ENCODE measurements at regions not wholly inside any gene's neighbourhood (a gene's known extent, or its start where the extent isn't known, plus 50 kb on each side); places are given as distances from the start of the nearest gene placed in this dataset.

DNA sequence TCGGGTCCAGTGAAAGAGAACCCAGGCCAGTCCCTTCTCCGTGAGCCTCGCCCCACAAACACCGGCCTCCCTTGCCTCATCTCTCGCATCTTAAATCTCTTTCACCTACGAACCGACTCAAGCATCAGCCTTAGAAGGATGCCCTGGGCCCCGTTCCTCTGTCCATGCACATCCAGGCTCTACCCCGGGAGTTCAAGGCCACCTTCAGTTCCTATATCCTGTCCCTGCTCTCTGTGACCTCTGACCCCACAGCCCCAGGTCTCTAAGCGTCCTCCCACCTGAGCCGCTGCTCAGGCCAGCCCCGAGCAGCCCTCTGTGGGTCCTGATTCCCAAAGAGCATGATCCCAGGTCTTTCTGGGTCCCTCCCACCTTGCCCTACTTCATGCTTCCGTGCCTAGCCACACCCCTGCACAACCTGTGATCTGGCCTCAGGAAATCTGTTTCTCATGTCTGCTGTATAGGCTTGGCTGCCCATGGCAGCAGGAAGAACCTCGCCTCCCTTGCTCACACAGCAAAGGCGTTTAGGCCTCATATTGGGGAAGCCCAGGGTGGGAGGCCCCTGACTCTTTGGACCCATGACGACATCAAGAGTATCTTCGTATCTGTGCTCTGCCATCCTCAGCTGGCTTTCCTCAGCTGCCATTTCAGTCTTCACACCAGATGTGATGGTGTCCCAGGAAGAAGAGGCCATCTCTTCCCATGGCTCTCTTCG, 77.5 kb upstream of the SEPTIN5 start:
- H3K4me3 ChIP-seq (ENCODE audit: low read depth, low read length) = no peak overlapping the region
- DNase-seq (ENCODE audit: low read depth) = no peak

DNA sequence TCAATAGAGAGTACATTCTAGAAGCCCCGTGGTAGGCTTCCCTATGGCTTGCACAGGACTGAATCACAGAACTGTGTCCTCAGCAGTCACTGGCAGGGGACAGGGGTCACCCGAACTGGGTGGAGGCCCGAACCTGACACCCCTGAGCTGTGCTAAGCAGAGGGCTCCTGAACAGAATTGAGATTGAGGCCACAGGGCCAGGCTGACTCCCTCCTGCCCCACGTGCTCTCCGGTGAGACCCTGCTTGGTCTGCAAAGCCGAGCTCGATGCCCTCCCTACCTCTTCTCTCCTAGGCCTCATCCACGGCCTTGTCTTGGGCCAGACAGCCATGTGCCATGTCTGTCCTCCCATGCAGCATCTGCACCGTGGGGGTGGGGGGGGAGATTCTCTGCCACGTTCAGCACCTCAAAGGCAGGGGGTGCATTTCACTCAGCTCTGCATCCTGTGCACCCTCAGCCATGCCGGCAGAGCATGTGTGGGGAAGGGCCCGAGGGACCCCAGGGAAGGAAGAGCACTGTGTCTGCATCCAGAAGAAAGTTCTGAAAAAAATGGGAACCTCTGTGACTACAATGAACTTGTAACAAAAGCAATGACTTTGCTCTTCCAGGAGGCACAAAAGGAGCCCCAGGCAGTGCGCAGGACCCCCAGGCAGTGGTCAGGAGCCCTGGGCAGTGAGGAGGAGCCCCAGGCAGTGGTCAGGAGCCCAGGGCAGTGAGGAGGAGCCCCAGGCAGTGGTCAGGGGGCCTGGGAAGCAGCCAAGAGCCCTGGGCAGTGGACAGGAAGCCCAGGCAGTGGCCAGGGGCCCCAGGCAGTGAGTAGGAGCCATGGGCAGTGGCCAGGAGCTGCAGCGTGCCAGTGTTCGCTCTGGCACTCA, 76.7 kb upstream of the SEPTIN5 start:
- no peak overlapping the region for H3K4me3 ChIP-seq (ENCODE audit: low read depth, low read length)
- no peak for DNase-seq (ENCODE audit: low read depth)

DNA sequence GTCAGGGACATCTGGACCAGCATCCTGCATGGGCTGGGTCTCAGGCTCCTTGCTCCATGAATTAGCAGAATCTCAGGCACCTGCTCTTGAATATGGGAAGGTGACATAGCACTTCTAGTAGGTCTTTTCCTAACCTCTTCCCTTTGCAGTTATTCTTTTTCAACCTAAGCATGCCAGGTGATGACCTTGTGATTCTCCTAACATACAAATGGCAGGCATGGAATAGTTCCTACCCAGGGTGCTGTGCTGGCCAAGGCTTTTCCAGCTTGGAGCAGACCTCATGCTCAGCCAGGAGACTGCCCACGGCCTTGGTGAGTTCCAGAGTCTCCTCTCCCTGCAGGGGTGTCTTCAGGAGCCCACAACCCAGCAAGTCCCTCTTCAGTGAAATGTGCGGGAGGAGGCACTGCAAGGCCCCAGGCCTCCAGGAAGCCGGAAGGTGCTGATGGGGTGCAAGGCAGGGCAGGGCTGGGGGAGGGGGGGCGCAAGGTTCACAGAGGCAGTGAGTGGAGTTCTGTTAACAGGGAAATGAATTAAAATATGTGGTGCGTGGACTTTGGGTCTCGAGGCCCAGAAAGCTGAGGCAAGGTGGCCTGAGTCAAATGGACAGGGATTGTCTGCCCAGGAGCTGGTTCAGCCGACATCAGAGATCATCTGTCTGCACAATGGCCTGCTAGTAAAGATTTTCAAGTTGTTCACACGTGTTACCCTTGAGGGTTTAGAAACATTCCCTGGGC, 75.9 kb upstream of the SEPTIN5 start:
- no peak for DNase-seq (ENCODE audit: low read depth)
- no peak overlapping the region for H3K4me3 ChIP-seq (ENCODE audit: low read depth, low read length)

DNA sequence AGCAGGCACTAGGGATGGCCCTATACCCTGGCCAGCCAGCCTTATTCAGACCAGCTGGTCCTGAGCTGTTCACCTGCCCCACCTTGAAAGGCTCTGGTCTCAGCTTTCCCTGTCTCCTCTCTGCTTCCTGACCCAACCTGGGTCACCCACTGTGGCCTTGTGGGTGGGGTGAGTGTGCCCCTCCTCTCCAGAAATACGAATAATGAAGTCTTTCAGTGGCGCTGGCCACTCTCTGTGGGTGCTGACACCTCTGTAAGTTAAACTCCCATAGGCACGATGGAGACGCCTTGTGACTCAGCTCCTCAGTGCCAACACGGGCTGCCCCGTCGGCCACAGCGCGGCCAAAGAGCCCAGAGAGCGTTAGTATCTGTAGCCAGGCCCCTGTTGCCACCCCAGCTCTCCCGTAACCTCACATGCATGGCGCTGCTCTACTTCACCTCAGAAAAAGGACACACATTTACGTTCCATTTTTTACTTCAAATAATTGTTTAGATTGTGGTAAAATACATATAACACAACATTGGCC, 74.6 kb upstream of the SEPTIN5 start:
- no peak for DNase-seq (ENCODE audit: low read depth)
- H3K4me3 ChIP-seq (ENCODE audit: low read depth, low read length) = no peak overlapping the region

DNA sequence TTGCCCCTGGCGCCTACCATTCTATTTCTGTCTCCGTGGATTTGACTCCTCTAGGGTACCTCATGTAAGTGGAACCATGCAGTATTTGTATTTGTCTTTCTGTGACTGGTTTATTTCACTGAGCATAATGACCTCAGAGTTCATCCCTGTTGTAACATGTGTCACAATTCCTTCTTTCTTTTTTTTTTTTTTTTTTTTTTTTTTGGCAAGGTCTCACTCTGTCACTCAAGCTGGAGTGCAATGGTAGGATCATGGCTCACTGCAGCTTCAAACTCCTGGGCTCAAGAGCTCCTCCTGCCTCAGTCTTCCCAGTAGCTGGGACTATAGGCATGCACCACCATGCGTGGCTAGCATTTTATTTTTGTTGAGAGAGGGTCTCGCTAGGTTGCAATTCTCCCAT, 74.0 kb upstream of the SEPTIN5 start:
- DNase-seq (ENCODE audit: low read depth) = no peak
- H3K4me3 ChIP-seq (ENCODE audit: low read depth, low read length) = no peak overlapping the region

DNA sequence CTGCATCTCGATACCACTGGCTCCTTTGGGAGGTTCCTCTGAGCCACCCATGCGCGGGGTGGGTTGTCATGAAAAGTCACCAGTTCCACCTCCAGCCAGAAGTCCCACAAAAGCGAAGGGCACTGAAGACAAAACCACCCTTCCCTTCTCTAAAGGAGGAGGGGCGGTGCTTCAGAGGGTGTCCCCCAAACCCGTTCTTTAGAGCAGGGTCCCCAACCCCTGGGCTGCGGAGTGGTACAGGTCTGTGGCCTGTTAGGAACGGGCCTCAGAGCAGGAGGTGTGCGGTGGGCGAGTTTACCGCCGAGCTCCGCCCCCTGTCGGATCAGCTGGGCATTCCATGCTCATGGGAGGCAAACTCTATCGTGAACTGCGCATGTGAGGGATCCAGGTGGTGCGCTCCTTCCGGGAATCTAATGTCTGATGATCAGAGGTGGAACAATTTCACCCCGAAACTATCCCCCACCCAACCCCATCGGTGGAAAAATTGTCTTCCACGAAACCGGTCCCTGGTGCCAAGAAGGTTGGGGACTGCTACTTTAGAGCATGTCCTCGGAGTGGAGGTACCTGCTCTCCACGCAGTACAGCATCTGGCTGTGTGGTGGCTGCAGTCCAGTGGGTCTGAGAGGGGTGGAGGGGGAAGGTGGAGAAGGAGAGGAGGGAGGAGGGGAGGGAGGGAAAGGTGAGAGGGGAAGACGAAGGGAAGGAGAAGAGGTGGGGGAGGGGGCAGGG, 72.9 kb upstream of the SEPTIN5 start:
- no peak for DNase-seq (ENCODE audit: low read depth)
- H3K4me3 ChIP-seq (ENCODE audit: low read depth, low read length) = no peak overlapping the region

DNA sequence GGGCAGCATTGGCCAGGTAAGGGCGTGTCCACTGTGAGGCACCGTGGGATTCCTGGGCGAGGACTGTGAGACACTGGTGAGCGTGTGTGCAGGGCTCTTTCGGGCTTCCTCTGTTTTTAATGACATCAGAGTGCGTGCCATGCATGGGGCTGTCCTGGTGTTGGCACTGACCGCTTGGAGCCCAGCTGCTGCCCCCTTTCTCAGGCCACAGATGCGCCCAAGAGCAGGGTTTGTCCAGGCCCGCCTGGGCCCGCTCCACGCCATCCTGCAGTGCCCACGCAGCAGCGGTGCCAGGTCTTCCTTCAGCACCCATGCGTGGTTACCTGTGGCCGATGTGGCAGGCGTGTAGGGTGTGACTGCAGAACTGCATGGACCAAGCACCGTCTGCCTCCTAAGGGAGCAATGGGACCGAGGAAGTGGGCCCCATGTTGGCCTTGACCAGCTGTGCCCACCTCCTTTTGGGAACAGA, 72.3 kb upstream of the SEPTIN5 start:
- DNase-seq (ENCODE audit: low read depth) = no peak
- no peak overlapping the region for H3K4me3 ChIP-seq (ENCODE audit: low read depth, low read length)

DNA sequence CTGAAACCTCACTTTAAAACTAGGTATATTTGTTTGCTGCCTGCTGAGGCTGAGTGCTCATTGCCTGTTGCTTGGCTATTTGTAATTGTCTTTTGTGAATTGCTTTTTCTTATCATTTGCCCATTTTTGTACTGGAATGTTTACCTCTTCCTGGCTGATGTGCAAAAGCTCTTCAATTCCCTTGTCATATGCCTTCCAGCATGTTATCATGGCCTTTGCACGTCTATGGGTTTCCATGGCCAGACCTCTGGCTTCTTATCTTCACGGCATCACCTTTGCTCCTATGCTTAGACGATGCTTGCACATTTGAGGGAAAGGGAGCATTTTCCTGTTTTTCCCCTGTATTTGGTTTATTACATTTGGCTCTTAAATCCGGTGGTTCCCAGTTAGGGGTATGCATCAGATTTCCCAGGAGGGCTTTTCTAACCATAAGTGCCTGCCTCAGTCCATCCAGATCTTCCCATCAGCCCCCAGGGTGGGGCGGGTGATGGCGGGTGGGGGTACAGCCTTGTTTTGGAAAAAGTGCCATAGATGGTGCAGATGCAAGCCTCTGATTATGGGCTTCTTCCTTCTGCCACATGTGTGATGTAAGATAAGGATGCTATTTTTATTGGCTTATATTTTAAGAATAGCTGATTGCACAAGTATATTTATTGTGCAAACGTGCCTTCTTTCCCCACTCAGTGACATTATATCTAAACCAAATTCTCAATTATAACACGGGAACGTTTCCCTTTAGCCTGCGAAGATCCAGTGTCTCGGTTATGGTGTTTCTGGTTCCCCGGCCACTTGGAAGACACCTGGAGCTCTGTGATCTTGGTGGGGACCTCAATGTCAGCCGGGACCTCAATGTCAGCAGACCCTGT, 70.6 kb upstream of the SEPTIN5 start:
- no peak overlapping the region for H3K4me3 ChIP-seq (ENCODE audit: low read depth, low read length)
- no peak for DNase-seq (ENCODE audit: low read depth)

DNA sequence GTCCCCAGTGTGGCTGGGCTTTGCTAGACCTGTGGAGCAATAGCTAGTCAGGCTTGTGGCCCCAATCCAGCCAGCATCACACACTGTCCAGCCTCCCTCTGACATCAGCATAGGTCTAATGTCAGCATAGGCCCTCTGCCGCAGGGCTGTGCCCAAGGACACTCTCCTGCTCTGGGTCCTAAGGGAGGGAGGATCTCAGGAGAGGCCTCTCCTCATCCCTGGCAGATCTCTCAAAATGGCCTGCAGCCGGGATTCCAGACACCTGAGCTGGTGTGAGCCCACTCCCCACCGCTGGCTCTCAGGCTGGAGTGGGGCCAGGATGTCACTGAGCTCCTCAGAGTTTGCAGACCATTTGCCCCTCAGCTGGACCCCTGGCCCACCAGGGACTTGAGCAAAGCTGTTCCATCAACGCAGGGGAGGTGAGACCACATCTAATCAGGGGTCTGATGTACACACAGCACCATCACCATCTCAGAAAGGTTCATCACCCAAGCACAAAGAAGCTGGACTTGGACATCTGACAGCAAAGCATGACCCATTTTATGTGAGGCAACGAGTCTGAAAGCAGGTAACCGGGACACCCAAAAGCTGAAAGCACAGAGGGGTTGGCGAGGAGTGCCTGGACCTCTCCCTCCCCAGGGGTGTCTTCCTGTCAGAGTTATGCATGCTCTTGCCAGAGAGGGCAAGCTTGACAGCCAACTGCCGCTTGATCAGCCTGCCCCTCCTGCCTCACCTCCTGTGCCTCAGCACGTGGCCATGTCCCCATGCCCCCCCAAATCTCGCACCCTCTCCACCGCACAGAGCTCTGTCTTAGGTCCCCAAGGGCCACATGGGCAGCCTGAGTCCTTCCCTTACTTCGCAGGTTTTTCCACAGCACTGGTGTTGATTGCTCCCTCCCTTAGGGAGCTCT, 69.7 kb upstream of the SEPTIN5 start:
- no peak for DNase-seq (ENCODE audit: low read depth)
- no peak overlapping the region for H3K4me3 ChIP-seq (ENCODE audit: low read depth, low read length)

DNA sequence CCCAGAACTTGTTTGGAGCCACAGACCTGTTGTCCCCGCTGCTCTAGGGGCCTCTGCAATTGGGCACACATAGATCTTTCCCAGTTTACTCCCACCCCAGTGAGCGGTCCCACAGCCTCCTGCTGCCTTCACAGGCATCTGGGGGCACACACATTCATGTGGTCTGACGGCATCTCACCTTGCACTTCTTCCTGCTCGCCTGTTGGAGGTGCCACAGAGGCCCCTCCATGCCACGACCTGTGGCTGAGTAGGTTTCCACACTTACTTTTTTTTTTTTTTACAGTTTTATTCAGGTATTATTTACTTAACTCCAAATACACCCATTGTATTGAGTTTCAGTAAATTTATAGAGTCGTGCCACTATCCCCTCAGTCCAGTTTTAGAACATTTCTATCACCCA, 68.9 kb upstream of the SEPTIN5 start:
- no peak for DNase-seq (ENCODE audit: low read depth)
- H3K4me3 ChIP-seq (ENCODE audit: low read depth, low read length) = no peak overlapping the region

DNA sequence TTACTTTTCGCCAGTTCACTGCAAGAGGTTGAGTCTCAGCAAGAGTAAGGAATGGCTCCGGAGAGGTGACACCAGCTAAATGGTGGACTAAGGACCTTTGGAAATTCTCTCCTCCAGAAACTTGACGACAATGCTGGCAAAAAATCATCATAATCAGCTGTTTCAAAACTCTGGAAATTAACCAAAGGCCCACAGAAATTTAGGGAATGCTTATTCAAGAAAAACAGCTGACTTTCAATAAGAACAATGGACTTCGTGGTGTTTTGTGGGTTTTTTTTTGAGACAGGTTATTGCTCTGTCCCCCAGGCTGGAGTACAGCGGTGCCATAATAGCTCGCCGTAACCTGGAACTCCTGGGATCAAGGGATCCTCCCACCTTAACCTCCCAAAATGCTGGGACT, 68.4 kb upstream of the SEPTIN5 start:
- DNase-seq (ENCODE audit: low read depth) = no peak
- no peak overlapping the region for H3K4me3 ChIP-seq (ENCODE audit: low read depth, low read length)

DNA sequence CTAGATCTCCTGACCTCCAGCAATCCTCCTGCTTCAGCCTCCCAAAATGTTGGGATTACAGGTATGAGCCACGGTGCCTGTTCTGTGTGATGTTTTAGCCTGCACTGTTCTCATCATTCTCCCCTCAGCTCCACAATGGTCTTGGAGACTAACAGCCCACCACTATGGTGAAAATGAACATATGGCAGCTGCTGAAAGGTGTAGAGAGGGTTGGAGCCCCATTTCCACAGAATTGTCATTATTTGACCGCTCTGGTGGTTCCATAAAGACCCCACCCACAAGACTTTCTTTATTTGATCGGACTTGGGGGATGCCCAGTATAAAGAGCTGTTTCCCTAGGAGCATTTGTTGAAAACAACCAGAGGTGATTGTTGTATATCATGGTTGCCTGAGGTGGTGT, 67.9 kb upstream of the SEPTIN5 start:
- DNase-seq (ENCODE audit: low read depth) = no peak
- H3K4me3 ChIP-seq (ENCODE audit: low read depth, low read length) = no peak overlapping the region

DNA sequence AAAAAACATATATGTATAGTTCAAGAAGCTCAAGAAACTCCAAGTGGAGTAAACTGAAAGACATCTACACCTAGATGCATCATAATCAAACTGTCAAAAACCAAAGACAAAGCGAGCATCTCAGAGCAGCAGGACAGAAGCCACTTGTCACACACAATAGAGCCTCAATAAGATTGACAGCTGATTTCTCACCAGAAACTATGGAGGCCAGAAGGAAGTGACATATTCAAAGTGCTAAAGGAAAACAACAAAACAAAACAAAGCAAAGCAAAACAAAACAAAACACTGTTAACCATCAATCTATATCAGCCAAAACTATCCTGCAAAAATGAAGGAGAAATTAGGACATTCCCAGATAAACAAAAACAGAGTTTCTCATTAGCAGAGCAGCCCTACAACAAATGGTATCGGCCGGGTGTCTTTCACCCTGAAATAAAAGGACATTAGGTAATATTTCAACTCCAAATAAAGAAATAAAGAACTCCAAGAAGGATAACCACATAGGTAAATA, 65.8 kb upstream of the SEPTIN5 start:
- no peak for DNase-seq (ENCODE audit: low read depth)
- no peak overlapping the region for H3K4me3 ChIP-seq (ENCODE audit: low read depth, low read length)

DNA sequence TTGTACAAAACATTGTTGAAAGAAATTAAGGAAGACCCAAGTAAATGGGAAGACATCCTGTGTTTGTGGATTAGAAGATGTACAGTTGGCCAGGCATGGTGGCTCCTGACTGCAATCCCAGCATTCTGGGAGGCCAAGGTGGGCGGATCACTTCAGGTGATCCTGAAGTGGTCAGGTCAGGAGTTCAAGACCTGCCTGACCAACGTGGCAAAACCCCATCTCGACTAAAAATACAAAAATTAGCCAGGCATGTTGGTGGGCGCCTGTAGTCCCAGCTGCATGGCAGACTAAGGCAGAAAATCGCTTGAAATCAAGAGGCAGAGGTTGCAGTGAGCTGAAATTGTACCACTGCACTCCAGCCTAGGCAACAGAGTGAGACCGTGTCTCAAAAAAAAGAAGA, 62.0 kb upstream of the SEPTIN5 start:
- no peak for DNase-seq (ENCODE audit: low read depth)
- H3K4me3 ChIP-seq (ENCODE audit: low read depth, low read length) = no peak overlapping the region

DNA sequence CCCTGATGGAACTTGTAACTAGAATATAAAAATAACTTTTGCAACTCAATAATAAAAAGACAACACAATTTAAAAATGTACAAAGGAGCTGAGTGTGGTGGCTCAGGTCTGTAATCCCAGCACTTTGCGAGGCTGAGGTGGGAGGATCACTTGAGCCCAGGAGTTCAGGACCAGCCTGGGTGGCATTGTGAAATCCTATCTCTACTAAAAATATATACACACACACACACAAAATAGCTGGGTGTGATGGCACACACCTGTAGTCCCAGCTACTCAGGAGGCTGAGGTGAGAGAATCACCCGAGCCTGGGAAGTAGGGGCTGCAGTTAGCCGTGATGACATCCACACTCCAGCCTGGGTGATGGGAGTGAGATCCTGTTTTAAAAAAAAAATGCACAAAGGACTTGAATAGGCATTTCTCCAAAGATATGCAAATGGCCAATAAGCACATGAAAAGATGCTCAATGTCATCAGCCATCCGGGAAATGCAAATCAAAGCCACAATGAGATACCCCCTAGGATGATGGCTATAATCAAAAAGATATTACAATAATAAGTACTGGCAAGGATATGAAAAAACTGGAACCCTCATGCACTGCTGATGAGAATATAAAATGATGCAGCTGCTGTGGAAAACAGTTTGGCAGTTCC, 59.8 kb upstream of the SEPTIN5 start:
- no peak for DNase-seq (ENCODE audit: low read depth)
- no peak overlapping the region for H3K4me3 ChIP-seq (ENCODE audit: low read depth, low read length)

DNA sequence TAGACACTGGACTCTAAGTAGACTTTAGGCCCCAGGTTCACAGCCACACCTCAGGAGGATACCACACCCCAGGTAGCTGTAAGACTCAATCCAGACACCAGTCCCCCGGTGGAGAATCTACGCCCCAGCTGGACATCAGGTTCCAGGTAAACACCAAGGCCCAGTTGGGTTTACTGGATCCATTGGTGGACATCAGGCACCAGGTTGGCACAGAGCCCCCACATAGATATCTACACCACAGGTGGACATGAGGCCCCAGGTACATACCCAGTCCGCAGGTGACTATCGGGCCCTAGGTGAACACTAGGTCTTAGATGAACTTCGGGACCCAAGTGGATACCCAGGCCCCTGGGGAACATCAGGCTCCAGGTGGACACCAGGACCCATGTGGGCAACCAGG, 58.9 kb upstream of the SEPTIN5 start:
- DNase-seq (ENCODE audit: low read depth) = no peak

More for the DNA sequence above, 58.9 kb upstream of the SEPTIN5 start:
- H3K4me3 ChIP-seq (ENCODE audit: low read depth, low read length) = no peak overlapping the region

Measured in skeletal muscle cell (primary cell).